ENCODE measurements at regions not wholly inside any gene's neighbourhood (a gene's known extent, or its start where the extent isn't known, plus 50 kb on each side); places are given as distances from the start of the nearest gene placed in this dataset.

- DNase-seq (ENCODE audit: low spot score) (no peak), ATAC-seq (ENCODE audit: low FRiP score) (no peak)
- TF ChIP-seq, protein P1, sequence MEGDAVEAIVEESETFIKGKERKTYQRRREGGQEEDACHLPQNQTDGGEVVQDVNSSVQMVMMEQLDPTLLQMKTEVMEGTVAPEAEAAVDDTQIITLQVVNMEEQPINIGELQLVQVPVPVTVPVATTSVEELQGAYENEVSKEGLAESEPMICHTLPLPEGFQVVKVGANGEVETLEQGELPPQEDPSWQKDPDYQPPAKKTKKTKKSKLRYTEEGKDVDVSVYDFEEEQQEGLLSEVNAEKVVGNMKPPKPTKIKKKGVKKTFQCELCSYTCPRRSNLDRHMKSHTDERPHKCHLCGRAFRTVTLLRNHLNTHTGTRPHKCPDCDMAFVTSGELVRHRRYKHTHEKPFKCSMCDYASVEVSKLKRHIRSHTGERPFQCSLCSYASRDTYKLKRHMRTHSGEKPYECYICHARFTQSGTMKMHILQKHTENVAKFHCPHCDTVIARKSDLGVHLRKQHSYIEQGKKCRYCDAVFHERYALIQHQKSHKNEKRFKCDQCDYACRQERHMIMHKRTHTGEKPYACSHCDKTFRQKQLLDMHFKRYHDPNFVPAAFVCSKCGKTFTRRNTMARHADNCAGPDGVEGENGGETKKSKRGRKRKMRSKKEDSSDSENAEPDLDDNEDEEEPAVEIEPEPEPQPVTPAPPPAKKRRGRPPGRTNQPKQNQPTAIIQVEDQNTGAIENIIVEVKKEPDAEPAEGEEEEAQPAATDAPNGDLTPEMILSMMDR (IDR thresholded peaks at IDR 0.05), result no peak
Observed at GRCh38 chr5:27639005-27639612, 600.7 kb upstream of the CDH9 start.

DNA sequence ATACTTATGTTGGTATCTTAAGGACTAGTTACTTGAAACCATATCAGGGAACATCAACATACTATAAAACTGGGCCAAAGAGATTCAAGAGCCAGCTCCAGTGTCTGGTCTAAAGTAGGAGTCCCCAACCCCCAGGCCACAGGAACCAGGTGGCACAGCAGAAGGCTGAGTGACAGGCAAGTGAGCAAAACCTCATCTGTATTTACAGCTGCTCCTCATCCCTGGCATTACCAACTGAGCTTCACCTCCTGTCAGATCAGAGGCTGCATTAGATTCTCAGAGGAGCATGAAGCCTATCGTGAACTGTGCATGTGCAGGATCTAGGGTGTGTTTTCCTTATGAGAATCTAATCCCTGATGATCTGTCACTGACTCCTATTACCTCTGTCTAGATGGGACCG lies 581.6 kb upstream of the CDH9 start:
- TF ChIP-seq, protein P1 (IDR thresholded peaks at IDR 0.05), result no peak
- DNase-seq (ENCODE audit: low spot score), result no peak

GRCh38 chr5:27612161-27612560 lies 573.8 kb upstream of the CDH9 start:
- DNase-seq (ENCODE audit: low spot score), result no peak
- no peak for ATAC-seq (ENCODE audit: low FRiP score)
- TF ChIP-seq, protein P1 (IDR thresholded peaks at IDR 0.05), result no peak

More for the DNA sequence above, 581.6 kb upstream of the CDH9 start:
- ATAC-seq (ENCODE audit: low FRiP score), result no peak

GRCh38 chr5:27608992-27609391 lies 570.6 kb upstream of the CDH9 start:
- ATAC-seq (ENCODE audit: low FRiP score) (no peak), DNase-seq (ENCODE audit: low spot score) (no peak)
- TF ChIP-seq, protein P1 (IDR thresholded peaks at IDR 0.05), result no peak

DNA sequence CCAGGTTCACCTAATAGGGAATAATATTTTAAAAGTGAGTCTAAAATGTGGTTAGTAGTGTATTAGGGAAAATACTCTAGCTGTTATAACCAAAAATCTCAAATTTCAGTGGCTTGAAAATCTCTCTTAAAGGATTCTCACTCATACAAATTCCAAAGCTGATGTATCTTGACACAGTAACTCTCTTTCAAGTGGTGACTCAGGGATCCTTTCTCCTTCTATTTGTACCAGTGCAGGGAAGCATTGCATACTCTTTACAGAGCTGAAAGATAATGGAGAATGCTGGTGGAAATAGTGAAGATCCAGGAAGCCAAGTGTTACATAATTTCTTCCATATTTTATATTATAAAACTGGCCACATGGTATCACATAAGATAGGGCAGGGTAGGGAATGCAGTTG lies 560.2 kb upstream of the CDH9 start:
- TF ChIP-seq, protein P1 (IDR thresholded peaks at IDR 0.05), result no peak
- ATAC-seq (ENCODE audit: low FRiP score) (no peak), DNase-seq (ENCODE audit: low spot score) (no peak)

DNA sequence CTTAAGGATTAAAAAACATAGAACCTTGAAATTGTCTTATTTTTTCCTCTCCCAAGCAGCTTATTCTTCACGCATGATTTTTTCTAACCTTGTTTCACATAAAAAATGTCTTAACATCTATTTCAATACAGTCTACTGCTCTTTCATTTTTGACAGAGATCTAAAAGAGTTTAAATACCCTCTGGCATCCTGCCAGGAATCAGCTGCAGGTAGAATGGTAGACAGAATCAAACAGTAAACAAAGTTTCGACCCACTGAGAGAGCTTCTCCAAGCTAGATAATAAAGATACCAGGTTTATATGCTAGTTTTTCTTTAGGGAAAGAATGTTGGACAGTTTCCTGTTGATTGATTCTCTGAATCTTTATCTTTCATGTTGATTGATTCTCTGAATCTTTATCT lies 555.8 kb upstream of the CDH9 start:
- TF ChIP-seq, protein P1 (IDR thresholded peaks at IDR 0.05), result no peak
- ATAC-seq (ENCODE audit: low FRiP score) (no peak), DNase-seq (ENCODE audit: low spot score) (no peak)

- DNase-seq (ENCODE audit: low spot score) (no peak), ATAC-seq (ENCODE audit: low FRiP score) (no peak)
- TF ChIP-seq, protein P1 (IDR thresholded peaks at IDR 0.05), result no peak
Observed at GRCh38 chr5:27592231-27592630, 553.8 kb upstream of the CDH9 start.
